SK-N-SH (cell line): ENCODE measurements at regions not wholly inside any gene's neighbourhood (a gene's known extent, or its start where the extent isn't known, plus 50 kb on each side); places are given as distances from the start of the nearest gene placed in this dataset.

Experiments
- CTCF ChIA-PET: fragments of 300-600, 350-600 bp; formaldehyde crosslinking; extraction: SDS; loops from one replicate; lab custom pipeline; 2021; lab: Yijun Ruan, JAX
- POLR2A ChIA-PET: fragments of 350-600 bp; sonication (Branson Sonifier 250); formaldehyde crosslinking; extraction: SDS; loops from one replicate; lab custom pipeline; 2020; ENCODE audit warnings: antibody characterized with exemption, inconsistent platforms; lab: Yijun Ruan, JAX
- DNase-seq: peaks from one replicate; pipeline ENCODE4 v3.0.0; 2012
- H2AFZ ChIP-seq: fragments of 200-600 bp; sonication (generic); 2 replicates; pipeline ENCODE4 v1.8.1; 2016; ENCODE audit warnings: antibody characterized with exemption, mild to moderate bottlenecking, low read depth
- H3F3A ChIP-seq: fragments of 200-600 bp; sonication (generic); replicated peaks from 2 replicates; pipeline ENCODE3; 2016; ENCODE audit warnings: antibody characterized with exemption, mild to moderate bottlenecking; ENCODE audit not compliant: insufficient read depth
- H3K27ac ChIP-seq, 2 experiments: fragments of 200-500 bp in 1 of 2; fragments of 200-600 bp in 1 of 2; sonication (Bioruptor generic) in 1 of 2; sonication (generic), shearing (Covaris generic) in 1 of 2; 2 replicates each; pipeline versions ENCODE4 v1.5.1 to v1.6.1; 2014 to 2016; ENCODE audit warnings: low read depth in 2 of 2, inconsistent platforms in 1 of 2, low read length in 1 of 2, mild to moderate bottlenecking in 1 of 2, mixed read lengths in 1 of 2
- H3K27me3 ChIP-seq: fragments of 200-600 bp; sonication (generic), shearing (Covaris generic); 2 replicates; pipeline ENCODE4 v1.6.1; 2016; ENCODE audit warnings: mixed run types; ENCODE audit not compliant: insufficient read depth
- H3K36me3 ChIP-seq, 2 experiments: fragments of 200-500 bp in 1 of 2; fragments of 200-600 bp in 1 of 2; sonication (Bioruptor generic) in 1 of 2; sonication (generic) in 1 of 2; replicated peaks in 1 of 2; 2 replicates each; pipeline versions ENCODE3 to v1.5.1; 2014 to 2016; ENCODE audit warnings: low read length in 1 of 2, mild to moderate bottlenecking in 1 of 2; ENCODE audit not compliant: insufficient read depth in 2 of 2, control insufficient read depth in 1 of 2
- H3K4me1 ChIP-seq, 2 experiments: fragments of 200-500 bp in 1 of 2; fragments of 200-600 bp in 1 of 2; sonication (Bioruptor generic) in 1 of 2; sonication (generic), shearing (Covaris generic) in 1 of 2; 2 replicates each; pipeline versions ENCODE4 v1.5.1 to v1.6.1; 2014 to 2016; ENCODE audit warnings: low read depth in 1 of 2, low read length in 1 of 2, mixed run types in 1 of 2; ENCODE audit not compliant: insufficient read depth in 2 of 2, control insufficient read depth in 1 of 2
- H3K4me2 ChIP-seq: fragments of 200-600 bp; sonication (generic), shearing (Covaris generic); 2 replicates; pipeline ENCODE4 v1.6.1; 2017; ENCODE audit warnings: mixed run types
- H3K4me3 ChIP-seq, 2 experiments: fragments of 200-500 bp in 1 of 2; fragments of 200-600 bp in 1 of 2; sonication (Bioruptor generic) in 1 of 2; sonication (generic), shearing (Covaris generic) in 1 of 2; 2 replicates each; pipeline versions ENCODE4 v1.5.1 to v1.8.1; 2014 to 2016; ENCODE audit warnings: low read depth in 2 of 2, inconsistent platforms in 1 of 2, low read length in 1 of 2, mild to moderate bottlenecking in 1 of 2, mixed read lengths in 1 of 2, moderate library complexity in 1 of 2
- H3K79me2 ChIP-seq: fragments of 200-600 bp; sonication (generic); 2 replicates; pipeline ENCODE4 v1.8.1; 2017; ENCODE audit warnings: mild to moderate bottlenecking; ENCODE audit not compliant: insufficient read depth
- H3K9ac ChIP-seq: fragments of 200-600 bp; sonication (generic); 2 replicates; pipeline ENCODE4 v1.6.1; 2017; ENCODE audit warnings: mixed run types
- H3K9me2 ChIP-seq: fragments of 200-600 bp; sonication (generic); 2 replicates; pipeline ENCODE4 v1.6.1; 2017; ENCODE audit warnings: mixed run types
- H3K9me3 ChIP-seq: fragments of 200-600 bp; sonication (generic); 2 replicates; pipeline ENCODE4 v1.6.1; 2017; ENCODE audit warnings: mixed run types, mild to moderate bottlenecking, moderate library complexity
- H4K20me1 ChIP-seq: fragments of 200-600 bp; sonication (generic); 2 replicates; pipeline ENCODE4 v1.6.1; 2017; ENCODE audit warnings: mild to moderate bottlenecking, mixed run types; ENCODE audit not compliant: insufficient read depth
- ELF1 ChIP-seq: IDR thresholded peaks from 2 replicates; pipeline ENCODE4 v1.4.0; 2012
- EP300 ChIP-seq, 2 experiments: IDR thresholded peaks; 2 replicates each; pipeline versions ENCODE4 v1.4.0 to v1.6.1; 2012; ENCODE audit warnings: borderline replicate concordance in 1 of 2, low read depth in 1 of 2, low read length in 1 of 2
- EZH2phosphoT487 ChIP-seq: fragments of 200-600 bp; sonication (generic); IDR thresholded peaks from 2 replicates; pipeline ENCODE4 v1.6.1; 2017; ENCODE audit warnings: low read depth, mixed run types, mild to moderate bottlenecking, antibody characterized with exemption, moderate library complexity, borderline replicate concordance
- FOXJ3 ChIP-seq: sonication (generic); formaldehyde crosslinking; IDR thresholded peaks from 2 replicates; pipeline ENCODE4 v1.5.1; 2020; ENCODE audit warnings: mild to moderate bottlenecking, missing genetic modification reagents
- GABPA ChIP-seq: IDR thresholded peaks from 2 replicates; pipeline ENCODE4 v1.4.0; 2012; ENCODE audit warnings: low read depth, mild to moderate bottlenecking
- GATA2 ChIP-seq: sonication (generic); formaldehyde crosslinking; IDR thresholded peaks from 2 replicates; pipeline ENCODE4 v1.5.0; 2020; ENCODE audit warnings: mild to moderate bottlenecking, missing genetic modification reagents
- MEF2A ChIP-seq: IDR thresholded peaks from 2 replicates; pipeline ENCODE4 v1.4.0; 2012; ENCODE audit warnings: low read depth, borderline replicate concordance
- MXI1 ChIP-seq: IDR thresholded peaks from 2 replicates; pipeline ENCODE4 v1.6.1; 2012; ENCODE audit warnings: mild to moderate bottlenecking, low read depth, low read length, improper control_type of control experiment
- POLR2AphosphoS5 ChIP-seq: IDR thresholded peaks from 2 replicates; pipeline ENCODE4 v1.6.1; 2012; ENCODE audit warnings: low read depth, low read length
- RFX5 ChIP-seq: IDR thresholded peaks from 2 replicates; pipeline ENCODE4 v1.6.1; 2012; ENCODE audit warnings: mild to moderate bottlenecking, improper control_type of control experiment, low read length
- TAF1 ChIP-seq: IDR thresholded peaks from 2 replicates; pipeline ENCODE4 v1.6.1; 2012; ENCODE audit warnings: low read depth, mild to moderate bottlenecking, low read length, moderate library complexity, borderline replicate concordance
- TCF12 ChIP-seq: IDR thresholded peaks from 2 replicates; pipeline ENCODE4 v1.4.0; 2012
- ZBTB33 ChIP-seq: IDR thresholded peaks from 2 replicates; pipeline ENCODE4 v1.4.0; 2012; ENCODE audit warnings: low read depth, borderline replicate concordance
- WGBS: methylation state at CpG from one replicate; pipeline ENCODE4 v1.1.6; 2017; ENCODE audit warnings: low lambda C conversion rate; 5-methylcytosine and 5-hydroxymethylcytosine counted together
- TF ChIP-seq, protein P1 (sequence below): fragments of 200-600 bp; sonication (generic); IDR thresholded peaks from 2 replicates; pipeline ENCODE4 v1.6.1; 2017; ENCODE audit warnings: antibody characterized with exemption, mild to moderate bottlenecking, moderate library complexity
- TF ChIP-seq, protein P2 (sequence below): fragments of 150-350 bp; IDR thresholded peaks from 2 replicates; pipeline ENCODE4 v1.6.1; 2017; ENCODE audit warnings: antibody characterized with exemption, low read length, low read depth, borderline replicate concordance
- TF ChIP-seq, protein P3 (sequence below): IDR thresholded peaks from 2 replicates; pipeline ENCODE4 v1.4.0; 2012; ENCODE audit warnings: low read depth
- TF ChIP-seq, protein P4 (sequence below): IDR thresholded peaks from 2 replicates; pipeline ENCODE4 v1.6.1; 2012; ENCODE audit warnings: mild to moderate bottlenecking, low read depth, low read length, moderate library complexity

- H3K27me3 ChIP-seq = peaks cover 11% of the 10 kb centered on the region; the same call in 1 of the 2 replicates
- no peaks in the 10 kb centered on the region for H3F3A ChIP-seq
- no peak overlapping the region for H3K27ac ChIP-seq
- TF ChIP-seq RFX5 = no peak
- TF ChIP-seq ZBTB33 = no peak
- TF ChIP-seq MXI1 = no peak
- TF ChIP-seq, protein P1, sequence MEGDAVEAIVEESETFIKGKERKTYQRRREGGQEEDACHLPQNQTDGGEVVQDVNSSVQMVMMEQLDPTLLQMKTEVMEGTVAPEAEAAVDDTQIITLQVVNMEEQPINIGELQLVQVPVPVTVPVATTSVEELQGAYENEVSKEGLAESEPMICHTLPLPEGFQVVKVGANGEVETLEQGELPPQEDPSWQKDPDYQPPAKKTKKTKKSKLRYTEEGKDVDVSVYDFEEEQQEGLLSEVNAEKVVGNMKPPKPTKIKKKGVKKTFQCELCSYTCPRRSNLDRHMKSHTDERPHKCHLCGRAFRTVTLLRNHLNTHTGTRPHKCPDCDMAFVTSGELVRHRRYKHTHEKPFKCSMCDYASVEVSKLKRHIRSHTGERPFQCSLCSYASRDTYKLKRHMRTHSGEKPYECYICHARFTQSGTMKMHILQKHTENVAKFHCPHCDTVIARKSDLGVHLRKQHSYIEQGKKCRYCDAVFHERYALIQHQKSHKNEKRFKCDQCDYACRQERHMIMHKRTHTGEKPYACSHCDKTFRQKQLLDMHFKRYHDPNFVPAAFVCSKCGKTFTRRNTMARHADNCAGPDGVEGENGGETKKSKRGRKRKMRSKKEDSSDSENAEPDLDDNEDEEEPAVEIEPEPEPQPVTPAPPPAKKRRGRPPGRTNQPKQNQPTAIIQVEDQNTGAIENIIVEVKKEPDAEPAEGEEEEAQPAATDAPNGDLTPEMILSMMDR = no peak
- TF ChIP-seq, all 33 proteins: peak for 0
- WGBS = 59% methylated on average over 5 of the region's 6 CpGs
- DNase-seq = no peak
- ChIA-PET POLR2A (no interaction called here), CTCF (interaction anchor here (0.6 to 3.9 kb wide), 4 partner anchors 9 to 278 kb away, joined by 3 to 17 read pairs (median 6); no protein-coding TSS in a partner anchor)
- Histone ChIP-seq H3K9ac (no peak overlapping the region), H3K9me3 (no peaks in the 10 kb centered on the region), H3K79me2 (no peaks in the 10 kb centered on the region), H3K4me1 (peaks cover 0 to 2% of the 10 kb centered on the region in 2 experiments; a peak in 1 of 4 replicates), H2AFZ (no peak overlapping the region), H4K20me1 (no peaks in the 10 kb centered on the region), H3K4me3 (no peak overlapping the region), H3K36me3 (no peaks in the 10 kb centered on the region), H3K4me2 (no peak overlapping the region), H3K9me2 (no peaks in the 10 kb centered on the region)
These were observed 516.9 kb downstream of the REEP3 start for GRCh38 chr10:64038107-64038506.

DNA sequence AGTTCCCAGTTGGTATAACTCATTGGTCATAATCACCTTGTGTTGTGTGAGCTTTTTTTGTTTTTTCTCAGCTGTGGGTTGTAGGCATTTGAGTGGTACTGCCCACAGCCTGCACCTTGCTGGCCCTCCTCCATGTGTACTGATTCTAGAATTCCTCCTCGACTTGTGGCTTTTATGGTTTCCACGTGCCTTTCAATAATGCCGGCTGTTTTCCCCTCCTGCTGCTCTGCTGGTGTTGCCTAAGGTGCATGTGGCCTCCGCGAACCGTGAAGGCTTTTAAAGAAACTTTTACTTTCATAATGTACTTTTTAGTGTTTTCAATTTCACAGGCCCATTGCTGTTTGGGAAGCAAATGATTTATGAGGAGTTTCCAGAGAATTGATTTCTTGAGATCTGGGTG is 518.0 kb downstream of the REEP3 start:
- ChIA-PET CTCF (no interaction called here), POLR2A (no interaction called here)
- no peak for DNase-seq
- no peaks in the 10 kb centered on the region for H3K9me3 ChIP-seq
- H3K4me3 ChIP-seq = no peak overlapping the region
- H3K9me2 ChIP-seq = no peaks in the 10 kb centered on the region
- 61% methylated on average over 6 of the region's 6 CpGs for WGBS
- H2AFZ ChIP-seq = no peak overlapping the region
- no peaks in the 10 kb centered on the region for H3K36me3 ChIP-seq
- H4K20me1 ChIP-seq = no peaks in the 10 kb centered on the region
- no peaks in the 10 kb centered on the region for H3F3A ChIP-seq
- H3K27ac ChIP-seq = no peak overlapping the region
- H3K9ac ChIP-seq = no peak overlapping the region
- H3K4me2 ChIP-seq = no peak overlapping the region
- H3K27me3 ChIP-seq = peaks cover 11% of the 10 kb centered on the region; the same call in 1 of the 2 replicates
- H3K79me2 ChIP-seq = no peaks in the 10 kb centered on the region
- peaks cover 0 to 2% of the 10 kb centered on the region in 2 experiments; a peak in 1 of 4 replicates for H3K4me1 ChIP-seq
- TF ChIP-seq MEF2A (no peak), GATA2 (no peak), EZH2phosphoT487 (no peak), FOXJ3 (CRISPR knock-in tag) (no peak), TAF1 (no peak), GABPA (no peak), ELF1 (no peak), MXI1 (no peak), EP300 (IDR thresholded peaks at IDR 0.05; ENCODE audit: borderline replicate concordance in 1 of 2, low read depth in 1 of 2, low read length in 1 of 2) (no peak), POLR2AphosphoS5 (no peak), TCF12 (no peak)
- TF ChIP-seq, protein P2, sequence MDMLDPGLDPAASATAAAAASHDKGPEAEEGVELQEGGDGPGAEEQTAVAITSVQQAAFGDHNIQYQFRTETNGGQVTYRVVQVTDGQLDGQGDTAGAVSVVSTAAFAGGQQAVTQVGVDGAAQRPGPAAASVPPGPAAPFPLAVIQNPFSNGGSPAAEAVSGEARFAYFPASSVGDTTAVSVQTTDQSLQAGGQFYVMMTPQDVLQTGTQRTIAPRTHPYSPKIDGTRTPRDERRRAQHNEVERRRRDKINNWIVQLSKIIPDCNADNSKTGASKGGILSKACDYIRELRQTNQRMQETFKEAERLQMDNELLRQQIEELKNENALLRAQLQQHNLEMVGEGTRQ = no peak
- TF ChIP-seq, protein P3, sequence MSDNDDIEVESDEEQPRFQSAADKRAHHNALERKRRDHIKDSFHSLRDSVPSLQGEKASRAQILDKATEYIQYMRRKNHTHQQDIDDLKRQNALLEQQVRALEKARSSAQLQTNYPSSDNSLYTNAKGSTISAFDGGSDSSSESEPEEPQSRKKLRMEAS = no peak
- TF ChIP-seq, protein P4, sequence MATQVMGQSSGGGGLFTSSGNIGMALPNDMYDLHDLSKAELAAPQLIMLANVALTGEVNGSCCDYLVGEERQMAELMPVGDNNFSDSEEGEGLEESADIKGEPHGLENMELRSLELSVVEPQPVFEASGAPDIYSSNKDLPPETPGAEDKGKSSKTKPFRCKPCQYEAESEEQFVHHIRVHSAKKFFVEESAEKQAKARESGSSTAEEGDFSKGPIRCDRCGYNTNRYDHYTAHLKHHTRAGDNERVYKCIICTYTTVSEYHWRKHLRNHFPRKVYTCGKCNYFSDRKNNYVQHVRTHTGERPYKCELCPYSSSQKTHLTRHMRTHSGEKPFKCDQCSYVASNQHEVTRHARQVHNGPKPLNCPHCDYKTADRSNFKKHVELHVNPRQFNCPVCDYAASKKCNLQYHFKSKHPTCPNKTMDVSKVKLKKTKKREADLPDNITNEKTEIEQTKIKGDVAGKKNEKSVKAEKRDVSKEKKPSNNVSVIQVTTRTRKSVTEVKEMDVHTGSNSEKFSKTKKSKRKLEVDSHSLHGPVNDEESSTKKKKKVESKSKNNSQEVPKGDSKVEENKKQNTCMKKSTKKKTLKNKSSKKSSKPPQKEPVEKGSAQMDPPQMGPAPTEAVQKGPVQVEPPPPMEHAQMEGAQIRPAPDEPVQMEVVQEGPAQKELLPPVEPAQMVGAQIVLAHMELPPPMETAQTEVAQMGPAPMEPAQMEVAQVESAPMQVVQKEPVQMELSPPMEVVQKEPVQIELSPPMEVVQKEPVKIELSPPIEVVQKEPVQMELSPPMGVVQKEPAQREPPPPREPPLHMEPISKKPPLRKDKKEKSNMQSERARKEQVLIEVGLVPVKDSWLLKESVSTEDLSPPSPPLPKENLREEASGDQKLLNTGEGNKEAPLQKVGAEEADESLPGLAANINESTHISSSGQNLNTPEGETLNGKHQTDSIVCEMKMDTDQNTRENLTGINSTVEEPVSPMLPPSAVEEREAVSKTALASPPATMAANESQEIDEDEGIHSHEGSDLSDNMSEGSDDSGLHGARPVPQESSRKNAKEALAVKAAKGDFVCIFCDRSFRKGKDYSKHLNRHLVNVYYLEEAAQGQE = no peak
